ENCODE measurements at regions not wholly inside any gene's neighbourhood (a gene's known extent, or its start where the extent isn't known, plus 50 kb on each side); places are given as distances from the start of the nearest gene placed in this dataset.

DNA sequence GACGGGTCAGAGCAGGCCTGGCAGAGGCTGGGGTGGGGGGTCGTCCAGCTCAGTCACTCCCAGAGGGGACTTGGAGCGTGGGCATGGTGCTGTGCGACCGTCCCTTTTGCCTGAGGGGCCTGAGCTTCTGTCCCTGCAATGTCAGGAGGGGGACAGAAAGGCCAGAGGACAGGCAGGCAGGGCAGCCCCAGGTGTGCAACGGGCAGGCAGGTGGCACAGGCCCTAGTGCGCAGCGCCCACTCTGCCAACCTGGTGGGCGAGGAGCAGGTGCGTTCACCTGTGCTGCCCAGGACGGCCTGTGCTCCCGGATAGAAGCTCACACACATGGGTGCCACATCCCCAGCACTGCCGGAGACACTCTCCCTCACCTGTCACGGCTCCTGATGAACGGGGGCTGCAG lies 78.7 kb upstream of the SLCO4A1 start:
- no peak for DNase-seq

- DNase-seq, result no peak
These were observed 77.7 kb upstream of the SLCO4A1 start for GRCh38 chr20:62564456-62565245.

DNA sequence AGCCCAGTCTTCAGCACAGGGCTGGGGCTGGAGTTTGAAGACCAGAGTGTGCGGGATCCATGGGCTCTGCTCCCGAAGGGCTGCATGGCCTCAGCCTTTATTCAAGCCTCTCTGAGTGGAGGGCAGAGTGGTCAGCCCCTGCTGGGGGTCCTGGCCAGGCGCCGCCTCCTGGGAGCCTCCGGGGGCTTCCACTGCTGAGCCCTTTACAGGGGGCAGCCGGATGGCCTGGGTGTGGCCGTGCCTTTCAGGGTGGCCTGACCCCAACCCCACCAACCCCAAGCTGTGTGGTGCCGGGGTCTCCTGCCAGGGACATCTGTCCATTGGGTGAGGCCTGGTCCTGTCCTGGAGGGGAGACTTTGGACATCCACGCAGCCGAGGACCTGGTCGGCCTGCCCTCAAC lies 76.0 kb upstream of the SLCO4A1 start:
- no peak for DNase-seq

- no peak for DNase-seq
These were observed 75.5 kb upstream of the SLCO4A1 start for GRCh38 chr20:62566771-62567170.

- DNase-seq, result no peak
These were observed 74.9 kb upstream of the SLCO4A1 start for GRCh38 chr20:62567246-62568044.

GRCh38 chr20:62568045-62568389 lies 74.3 kb upstream of the SLCO4A1 start:
- DNase-seq, result no peak

DNA sequence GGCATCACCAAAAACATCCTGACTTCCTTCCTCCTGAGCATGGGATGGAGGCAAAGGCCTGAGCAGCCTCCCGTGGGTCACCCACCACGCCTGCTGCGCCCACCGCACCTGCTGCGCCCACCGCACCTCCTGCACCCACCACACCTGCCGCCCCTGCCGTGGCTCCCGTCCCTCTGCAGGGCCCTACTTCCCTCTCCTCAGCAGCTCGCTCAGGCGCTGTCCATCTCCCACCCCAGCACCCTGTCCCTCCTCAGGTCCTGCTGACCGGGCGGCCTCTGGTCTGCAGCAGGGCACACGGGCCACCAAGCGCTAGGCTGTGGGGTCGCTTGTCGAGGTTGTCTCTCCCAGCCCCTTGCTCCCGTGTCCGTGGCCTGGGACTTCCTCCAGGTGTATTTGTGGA lies 72.7 kb upstream of the SLCO4A1 start:
- no peak for DNase-seq

DNA sequence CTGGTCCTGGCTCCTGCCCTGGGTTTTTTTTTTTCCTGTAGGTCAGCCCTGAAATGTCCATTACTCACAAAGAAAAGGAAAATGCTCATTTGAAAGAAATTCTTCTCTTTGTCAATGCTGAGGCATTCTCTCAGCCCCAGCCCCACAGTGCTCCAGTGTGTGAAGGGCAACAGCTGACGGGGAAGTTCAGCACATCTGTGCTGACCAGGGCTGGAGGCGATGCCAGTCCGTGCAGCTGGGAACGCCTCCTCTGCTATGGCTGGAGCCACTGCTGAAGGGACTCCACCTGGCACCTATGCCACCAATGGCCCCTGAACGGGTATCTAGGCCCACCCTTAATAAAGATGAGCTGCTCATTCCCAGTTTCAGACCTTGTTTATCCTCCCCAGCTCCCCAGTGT lies 71.9 kb upstream of the SLCO4A1 start:
- no peak for DNase-seq

DNA sequence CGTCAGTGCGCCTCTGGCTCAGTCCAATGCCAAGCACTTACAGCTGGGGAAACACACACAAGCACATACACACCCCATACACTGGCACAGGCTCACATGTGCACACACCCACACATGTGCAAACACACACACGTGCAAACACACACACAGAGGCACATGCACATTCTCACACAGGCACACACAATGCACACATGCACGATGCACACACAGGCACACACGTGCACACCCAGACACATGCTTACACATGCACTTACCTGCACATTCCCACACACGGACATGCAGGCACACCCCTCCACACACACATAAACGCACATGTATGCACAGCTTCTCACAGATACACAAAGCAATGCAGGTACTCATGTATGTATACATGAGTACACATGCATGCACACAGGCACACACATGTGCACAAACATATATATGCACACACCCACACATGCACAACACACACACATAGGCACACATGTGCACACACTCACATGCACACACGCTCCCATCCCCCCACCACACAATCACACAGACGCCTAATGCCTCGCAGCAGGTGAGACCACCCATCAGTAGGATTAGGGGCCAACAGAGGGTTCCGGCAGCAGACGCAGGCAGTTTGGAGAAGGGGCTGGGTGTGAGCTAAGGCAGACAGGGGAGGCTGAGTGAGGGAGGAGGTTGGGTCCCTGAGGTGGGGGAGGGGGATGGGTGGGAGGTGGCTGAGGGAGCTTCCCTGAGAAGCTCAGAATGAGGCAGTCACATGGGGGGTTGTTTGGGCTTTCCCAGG lies 71.2 kb upstream of the SLCO4A1 start:
- DNase-seq, result no peak

DNA sequence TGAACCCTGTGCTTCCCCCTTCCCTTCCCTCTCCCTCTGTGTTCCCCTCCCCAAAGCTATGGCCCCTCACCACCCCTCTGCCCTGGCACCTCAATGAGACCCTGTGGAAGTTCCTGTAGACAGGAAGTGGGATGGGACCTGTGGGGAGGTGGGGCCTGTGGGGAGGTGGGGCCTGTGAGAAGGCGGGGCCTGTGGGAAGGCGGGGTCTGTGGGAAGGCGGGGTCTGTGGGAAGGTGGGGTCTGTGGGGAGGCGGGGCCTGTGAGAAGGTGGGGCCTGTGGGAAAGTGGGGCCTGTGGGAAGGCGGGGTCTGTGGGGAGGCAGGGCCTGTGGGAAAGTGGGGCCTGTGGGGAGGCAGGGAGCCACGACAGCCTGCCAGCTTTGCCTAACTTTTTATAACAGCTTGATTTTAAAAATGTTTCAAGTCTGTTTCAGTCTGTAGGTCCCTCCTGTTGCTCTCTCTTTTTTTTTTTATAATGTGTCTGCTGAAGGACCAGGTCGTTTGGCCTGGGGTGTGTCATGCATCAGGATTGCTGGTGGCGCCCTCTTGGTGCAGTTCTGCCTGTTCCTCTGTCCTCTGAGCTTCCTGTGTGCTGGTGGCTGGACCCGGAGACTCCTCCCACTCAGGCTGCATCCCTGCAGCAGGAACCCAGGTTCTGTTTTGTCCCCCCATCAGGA lies 70.5 kb upstream of the SLCO4A1 start:
- no peak for DNase-seq

DNA sequence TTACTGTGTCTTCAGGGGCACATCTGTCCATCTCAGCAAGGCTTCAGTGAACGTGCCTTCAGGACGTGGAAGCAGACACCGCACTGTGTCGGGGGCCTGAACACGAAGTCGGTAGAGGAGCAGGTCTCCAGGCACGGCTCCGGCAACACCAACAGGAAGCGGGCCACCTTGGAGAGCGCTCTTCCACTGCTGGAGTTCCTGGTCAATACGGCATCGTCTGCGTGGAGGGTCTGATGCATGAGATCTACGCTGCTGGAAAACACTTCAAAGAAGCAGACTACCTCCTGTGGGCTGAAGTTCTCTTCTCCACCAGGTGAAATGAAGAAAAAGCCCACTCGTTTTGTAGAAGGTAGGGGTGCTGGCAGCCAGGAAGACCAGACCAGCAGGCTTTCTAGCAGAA lies 69.3 kb upstream of the SLCO4A1 start:
- DNase-seq, result no peak

DNA sequence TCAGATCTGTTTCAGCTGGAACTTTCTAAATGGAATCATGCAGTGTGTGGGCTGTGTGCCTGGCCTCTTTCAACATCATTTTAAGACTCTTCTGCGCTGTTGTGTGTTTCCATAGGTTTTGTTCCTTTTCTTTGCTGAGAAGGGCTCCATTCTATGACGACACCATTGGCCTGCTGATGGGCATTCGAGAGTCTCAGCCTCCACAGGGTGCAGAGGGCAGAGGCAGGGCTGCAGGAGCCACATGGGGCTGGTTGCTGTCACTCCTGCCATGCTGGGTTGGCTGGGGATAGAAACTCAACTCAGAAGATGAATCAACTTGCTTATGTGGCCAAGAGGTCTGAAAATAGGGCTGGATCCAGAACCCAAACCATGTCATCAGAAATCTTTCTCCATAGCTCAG lies 68.5 kb upstream of the SLCO4A1 start:
- no peak for DNase-seq

DNA sequence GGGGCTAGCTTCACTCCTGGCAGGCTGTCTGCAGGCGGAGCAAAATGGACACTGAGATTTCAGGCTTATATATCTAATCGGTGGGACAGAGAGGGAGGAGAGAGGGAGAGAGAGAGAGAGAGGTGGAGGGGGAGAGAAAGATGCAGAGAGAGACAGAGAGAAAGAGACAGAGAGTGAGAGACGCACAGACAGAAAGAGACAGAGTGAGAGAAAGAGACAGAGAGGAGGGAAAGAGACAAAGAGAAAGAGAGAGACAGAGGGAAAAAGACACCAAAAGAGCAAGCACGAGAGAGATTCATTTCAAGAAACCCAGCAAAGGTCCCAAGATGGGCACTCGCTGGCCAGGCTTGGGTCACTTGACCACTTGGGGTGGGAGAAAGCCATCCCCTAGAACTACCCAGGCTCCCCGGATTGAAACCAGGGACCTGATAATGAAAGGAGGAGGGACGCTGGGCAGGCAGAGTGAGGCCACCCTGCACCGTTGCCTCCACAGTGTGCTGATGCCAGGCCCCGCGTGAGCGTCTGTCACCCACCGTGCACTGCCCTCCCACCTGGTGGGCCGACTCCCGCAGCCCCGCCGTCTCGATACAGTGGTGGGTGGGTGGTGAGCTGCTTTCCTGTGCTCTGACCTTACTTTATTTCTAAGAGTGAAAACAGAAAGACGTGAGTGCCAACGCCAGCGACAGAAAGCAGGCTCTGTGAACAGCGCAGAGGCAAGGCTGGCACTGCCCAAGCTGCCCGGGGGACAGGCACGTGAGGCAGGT lies 67.9 kb upstream of the SLCO4A1 start:
- no peak for DNase-seq

DNA sequence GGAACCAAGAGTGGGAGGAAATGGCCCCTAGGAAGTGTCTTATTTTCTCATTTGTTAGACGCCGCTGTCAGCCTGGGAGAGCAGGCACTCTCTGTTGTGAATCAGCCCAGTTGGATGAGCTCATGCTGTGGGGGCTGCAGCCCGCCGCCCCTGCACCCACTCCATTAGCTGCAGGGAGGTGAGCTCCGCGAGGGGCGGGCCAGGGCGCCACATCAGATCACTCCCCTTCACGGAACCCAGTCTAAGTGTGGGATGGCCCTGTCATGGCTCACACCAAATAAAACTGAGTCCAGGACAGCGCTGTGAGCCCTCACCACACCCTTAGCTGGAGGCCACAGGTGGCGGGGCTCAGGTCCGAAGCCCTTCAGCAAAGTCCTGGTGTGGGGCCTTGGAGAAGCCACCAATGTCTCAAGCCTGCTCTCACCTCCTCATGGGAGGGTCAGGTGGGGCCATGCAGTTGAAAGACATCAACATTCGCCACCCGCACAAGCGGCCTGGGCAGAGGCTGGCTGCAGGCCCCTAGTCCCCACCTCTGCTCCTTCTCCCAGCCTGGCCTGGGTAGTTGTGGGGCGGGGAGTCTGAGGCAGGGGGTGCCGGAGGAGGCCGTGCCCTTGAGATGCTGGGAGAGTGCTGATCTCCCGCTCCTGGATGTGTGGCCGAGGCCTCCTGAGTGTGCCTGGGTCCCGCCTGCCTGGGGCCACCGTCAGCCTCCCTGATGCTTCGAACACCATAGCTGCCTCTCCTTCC lies 66.2 kb upstream of the SLCO4A1 start:
- no peak for DNase-seq

DNA sequence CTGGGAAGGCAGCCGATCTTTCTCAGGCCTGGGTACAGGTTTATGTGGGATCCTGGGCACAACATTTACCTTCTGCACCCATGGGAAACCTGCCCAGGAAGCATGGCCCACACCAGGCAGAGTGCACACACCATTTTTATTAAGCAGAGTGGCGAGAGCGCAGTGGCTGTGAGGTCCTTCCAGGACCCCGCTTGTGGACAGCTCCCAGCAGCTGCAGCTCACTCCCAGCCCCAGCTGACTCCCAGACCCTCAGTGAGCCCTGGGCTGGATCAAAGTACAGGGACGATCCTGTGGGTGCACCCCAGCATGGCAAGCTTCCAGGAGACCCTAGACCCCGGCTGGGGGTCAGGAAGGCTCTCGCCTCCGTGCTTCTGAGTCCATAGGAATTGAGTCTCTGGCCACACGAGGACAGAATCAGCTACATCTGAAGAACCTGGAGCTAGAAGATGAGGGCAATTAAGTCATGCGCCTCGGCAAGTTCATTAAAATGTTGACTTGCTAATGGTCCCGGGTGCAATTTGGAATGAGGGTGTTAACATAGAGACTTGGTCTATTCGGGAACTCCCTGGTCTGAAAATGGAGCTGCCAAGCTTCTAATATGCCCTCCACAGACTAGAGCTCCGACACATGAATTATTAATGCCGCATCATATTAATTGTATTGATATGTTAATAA lies 65.4 kb upstream of the SLCO4A1 start:
- no peak for DNase-seq

DNA sequence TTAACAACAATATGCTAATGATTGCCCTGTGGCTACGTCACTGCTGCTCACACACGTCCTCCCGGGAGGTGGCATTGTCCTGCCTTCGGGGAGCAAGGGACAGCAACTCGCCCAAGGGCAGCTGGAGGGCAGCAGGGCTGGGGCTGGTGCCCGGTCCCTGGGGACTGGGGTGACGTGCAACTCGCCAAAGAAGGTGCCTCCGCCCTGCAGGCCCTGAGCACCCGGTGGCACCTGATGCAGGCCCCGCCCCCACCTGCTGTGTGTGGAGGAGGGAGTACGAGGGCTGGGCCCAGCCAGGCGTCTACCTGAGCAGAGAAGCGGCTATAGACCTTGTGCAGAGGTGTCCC lies 64.8 kb upstream of the SLCO4A1 start:
- DNase-seq, result no peak

- no peak for DNase-seq
These were observed 63.9 kb upstream of the SLCO4A1 start for GRCh38 chr20:62578294-62578897.

GRCh38 chr20:62580052-62580451 lies 62.3 kb upstream of the SLCO4A1 start:
- DNase-seq, result no peak

- DNase-seq, result no peak
These were observed 61.6 kb upstream of the SLCO4A1 start for GRCh38 chr20:62580733-62581132.

GRCh38 chr20:62581308-62581707 lies 61.0 kb upstream of the SLCO4A1 start:
- no peak for DNase-seq

GRCh38 chr20:62581806-62582205 lies 60.5 kb upstream of the SLCO4A1 start:
- DNase-seq, result no peak

Measured in left hindlimb (tissue), 1 donor.